HEK293 (cell line): ENCODE measurements at regions not wholly inside any gene's neighbourhood (a gene's known extent, or its start where the extent isn't known, plus 50 kb on each side); places are given as distances from the start of the nearest gene placed in this dataset.

Source experiments
- CTCF ChIA-PET: fragments of 350-600 bp; formaldehyde crosslinking; extraction: SDS; loops from one replicate; lab custom pipeline; 2021; ENCODE audit warnings: antibody characterized with exemption; lab: Yijun Ruan, JAX
- POLR2A ChIA-PET: fragments of 300-600 bp; formaldehyde crosslinking; extraction: SDS; loops from one replicate; lab custom pipeline; 2020; ENCODE audit warnings: antibody characterized with exemption, inconsistent platforms; lab: Yijun Ruan, JAX
- H3K27ac ChIP-seq: fragments of 200-500 bp; sonication (Bioruptor generic); 2 replicates; pipeline ENCODE4 v1.5.1; 2014; ENCODE audit warnings: low read depth, low read length, control low read depth, inconsistent platforms; ENCODE audit errors: extremely low read depth
- H3K36me3 ChIP-seq, 2 experiments: fragments of 200-500 bp in 1 of 2; sonication (Bioruptor generic) in 1 of 2; 1 replicate in 1 of 2; 2 replicates in 1 of 2; pipeline ENCODE4 v1.5.1; 2014 to 2017; ENCODE audit warnings: inconsistent platforms in 2 of 2, low read length in 2 of 2; ENCODE audit not compliant: control insufficient read depth in 2 of 2, insufficient read depth in 1 of 2
- H3K4me1 ChIP-seq: fragments of 200-500 bp; sonication (Bioruptor generic); 2 replicates; pipeline ENCODE4 v1.5.1; 2014; ENCODE audit warnings: mild to moderate bottlenecking, low read length, inconsistent platforms; ENCODE audit not compliant: control insufficient read depth, insufficient read depth
- H3K4me3 ChIP-seq: 2 replicates; pipeline ENCODE4 v1.5.1; 2011; ENCODE audit warnings: low read depth, mild to moderate bottlenecking, control low read depth, low read length, moderate library complexity
- H3K9me3 ChIP-seq: fragments of 200-500 bp; sonication (Bioruptor generic); 2 replicates; pipeline ENCODE4 v1.5.1; 2014; ENCODE audit warnings: low read depth, low read length, inconsistent platforms; ENCODE audit not compliant: control insufficient read depth, insufficient read depth
- BCL11B ChIP-seq: fragments of 450-650 bp; formaldehyde crosslinking; IDR thresholded peaks from 2 replicates; pipeline ENCODE4 v1.5.1; 2016; ENCODE audit warnings: low read depth, missing biosample characterization, missing genetic modification characterization
- ELK4 ChIP-seq: IDR thresholded peaks from 2 replicates; pipeline ENCODE4 v1.6.1; 2011; ENCODE audit warnings: mild to moderate bottlenecking, low read depth, low read length, borderline replicate concordance
- GLI2 ChIP-seq: fragments of 450-650 bp; formaldehyde crosslinking; IDR thresholded peaks from 2 replicates; pipeline ENCODE4; 2017; ENCODE audit warnings: missing biosample characterization, missing genetic modification characterization, low read depth, borderline replicate concordance
- HOXA7 ChIP-seq: sonication (generic); formaldehyde crosslinking; IDR thresholded peaks from 2 replicates; pipeline ENCODE4 v1.8.1; 2022; ENCODE audit warnings: missing genetic modification reagents, borderline replicate concordance
- PRDM2 ChIP-seq: fragments of 450-650 bp; formaldehyde crosslinking; IDR thresholded peaks from 2 replicates; pipeline ENCODE4 v1.5.1; 2016; ENCODE audit warnings: missing biosample characterization, missing genetic modification characterization, borderline replicate concordance
- ZBTB11 ChIP-seq: fragments of 450-650 bp; formaldehyde crosslinking; conservative IDR thresholded peaks from 2 replicates; pipeline ENCODE4 v1.5.1; 2016; ENCODE audit warnings: low read depth, missing biosample characterization, missing genetic modification characterization
- ZBTB48 ChIP-seq: fragments of 450-650 bp; formaldehyde crosslinking; IDR thresholded peaks from 2 replicates; pipeline ENCODE4 v1.5.1; 2016; ENCODE audit warnings: missing biosample characterization, missing genetic modification characterization
- ZFP69B ChIP-seq: fragments of 450-650 bp; formaldehyde crosslinking; IDR thresholded peaks from 2 replicates; pipeline ENCODE4 v1.5.1; 2016; ENCODE audit warnings: missing biosample characterization, missing genetic modification characterization
- ZNF121 ChIP-seq: fragments of 450-650 bp; formaldehyde crosslinking; IDR thresholded peaks from 2 replicates; pipeline ENCODE4 v1.5.1; 2016; ENCODE audit warnings: missing biosample characterization, missing genetic modification characterization
- ZNF248 ChIP-seq: fragments of 450-650 bp; formaldehyde crosslinking; IDR thresholded peaks from 2 replicates; pipeline ENCODE4 v1.5.1; 2017; ENCODE audit warnings: missing biosample characterization, missing genetic modification characterization
- ZNF26 ChIP-seq: fragments of 450-650 bp; formaldehyde crosslinking; IDR thresholded peaks from 2 replicates; pipeline ENCODE4 v1.5.1; 2016; ENCODE audit warnings: missing biosample characterization, missing genetic modification characterization
- ZNF302 ChIP-seq: fragments of 450-650 bp; formaldehyde crosslinking; IDR thresholded peaks from 2 replicates; pipeline ENCODE4 v1.5.1; 2016; ENCODE audit warnings: missing biosample characterization, missing genetic modification characterization, low read depth
- ZNF37A ChIP-seq: fragments of 450-650 bp; IDR thresholded peaks from 2 replicates; pipeline ENCODE4 v1.5.1; 2018; ENCODE audit warnings: missing biosample characterization, missing genetic modification characterization
- ZNF426 ChIP-seq: fragments of 450-650 bp; formaldehyde crosslinking; IDR thresholded peaks from 2 replicates; pipeline ENCODE4 v1.5.1; 2017; ENCODE audit warnings: missing biosample characterization, missing genetic modification characterization, mild to moderate bottlenecking, inconsistent platforms, moderate library complexity
- ZNF585B ChIP-seq: fragments of 450-650 bp; formaldehyde crosslinking; IDR thresholded peaks from 2 replicates; pipeline ENCODE4 v1.5.1; 2016; ENCODE audit warnings: missing biosample characterization, missing genetic modification characterization
- ZNF658 ChIP-seq: fragments of 450-650 bp; formaldehyde crosslinking; IDR thresholded peaks from 2 replicates; pipeline ENCODE4; 2016; ENCODE audit warnings: missing biosample characterization, missing genetic modification characterization
- ZNF707 ChIP-seq: fragments of 450-650 bp; formaldehyde crosslinking; IDR thresholded peaks from 2 replicates; pipeline ENCODE4 v1.5.1; 2016; ENCODE audit warnings: missing biosample characterization, missing genetic modification characterization
- ZNF785 ChIP-seq: fragments of 450-650 bp; formaldehyde crosslinking; IDR thresholded peaks from 2 replicates; pipeline ENCODE4 v1.5.1; 2016; ENCODE audit warnings: missing biosample characterization, missing genetic modification characterization
- ZXDB ChIP-seq: fragments of 450-650 bp; formaldehyde crosslinking; IDR thresholded peaks from 2 replicates; pipeline ENCODE4 v1.5.1; 2016; ENCODE audit warnings: missing biosample characterization, missing genetic modification characterization

- TF ChIP-seq ZBTB11 (tag by site-specific recombination): no peak
- no peak for TF ChIP-seq ZNF785
- no peak for TF ChIP-seq ZXDB (tag by site-specific recombination)
- TF ChIP-seq ZNF426 (tag by site-specific recombination): no peak
- TF ChIP-seq GLI2 (tag by site-specific recombination): no peak
- no peak for TF ChIP-seq ZNF585B
- TF ChIP-seq ZNF658 (tag by site-specific recombination): no peak
- TF ChIP-seq ZNF26 (tag by site-specific recombination): no peak
- TF ChIP-seq ZNF302: no peak
- TF ChIP-seq ZNF248 (tag by site-specific recombination): no peak
- no peak for TF ChIP-seq ZNF121 (tag by site-specific recombination)
- TF ChIP-seq ELK4: no peak
- TF ChIP-seq PRDM2: no peak
- TF ChIP-seq ZNF37A (tag by site-specific recombination): no peak
- no peak for TF ChIP-seq ZFP69B (tag by site-specific recombination)
- no peak for TF ChIP-seq ZNF707 (tag by site-specific recombination)
- TF ChIP-seq ZBTB48: no peak
- no peak for TF ChIP-seq BCL11B (tag by site-specific recombination)
- no peak for TF ChIP-seq HOXA7
- POLR2A ChIA-PET: no interaction called here
- Histone ChIP-seq H3K4me1 (no peaks in the 10 kb centered on the region), H3K4me3 (no peak overlapping the region), H3K9me3 (no peaks in the 10 kb centered on the region), H3K36me3 (no peaks in the 10 kb centered on the region), H3K27ac (no peak overlapping the region)
- CTCF ChIA-PET: interaction anchor here (0.6 kb wide), 1 partner anchor 271 kb away, joined by 3 read pairs; no protein-coding TSS in a partner anchor
Measured at GRCh38 chr5:62212648-62213047, 93.4 kb upstream of the KIF2A start.
